Naive thymus-derived CD4-positive, alpha-beta T cell (primary cell): ENCODE measurements at regions not wholly inside any gene's neighbourhood (a gene's known extent, or its start where the extent isn't known, plus 50 kb on each side); places are given as distances from the start of the nearest gene placed in this dataset.

Experiments used
- ATAC-seq: fragments of 150-1000 bp; cut with Tn5 transposase; 2 replicates; pipeline ENCODE4 v1.10.0; 2021; ENCODE audit warnings: mild to moderate bottlenecking, moderate library complexity
- CTCF ChIA-PET: fragments of 350-600 bp; sonication (Branson Sonifier 250); formaldehyde crosslinking; loops from one replicate; lab custom pipeline; 2021; ENCODE audit warnings: antibody characterized with exemption; lab: Charles Lee
- POLR2A ChIA-PET: fragments of 350-600 bp; sonication (Branson Sonifier 250); formaldehyde crosslinking; loops from one replicate; lab custom pipeline; 2021; ENCODE audit warnings: antibody characterized with exemption, inconsistent platforms; lab: Charles Lee
- DNase-seq, 9 donors: peaks; one replicate each; pipeline versions ENCODE4 v3.0.0 to v3.0.0-alpha.2; 2020 to 2022; ENCODE audit warnings: mixed read lengths in 1 of 9
- H3K27ac ChIP-seq: one replicate; pipeline ENCODE4 v1.7.0; 2013; ENCODE audit warnings: mild to moderate bottlenecking, low read depth, low read length, moderate library complexity
- H3K27me3 ChIP-seq, 2 donors: one replicate each; pipeline ENCODE4 v1.7.0; 2013; ENCODE audit warnings: low read length in 2 of 2, mild to moderate bottlenecking in 2 of 2, moderate library complexity in 2 of 2; ENCODE audit not compliant: control insufficient read depth in 2 of 2, insufficient read depth in 2 of 2
- H3K36me3 ChIP-seq, 3 experiments: 1 replicate in 2 of 3; 2 replicates in 1 of 3; pipeline ENCODE4 v1.7.0; 2013; ENCODE audit warnings: low read length in 3 of 3, mild to moderate bottlenecking in 3 of 3, moderate library complexity in 1 of 3; ENCODE audit not compliant: insufficient read depth in 3 of 3, control insufficient read depth in 2 of 3
- H3K4me1 ChIP-seq, 2 donors: one replicate each; pipeline ENCODE4 v1.7.0; 2013; ENCODE audit warnings: low read length in 2 of 2, mild to moderate bottlenecking in 2 of 2, moderate library complexity in 1 of 2; ENCODE audit not compliant: control insufficient read depth in 2 of 2, insufficient read depth in 2 of 2
- H3K4me3 ChIP-seq: 2 replicates; pipeline ENCODE4 v1.7.0; 2013; ENCODE audit warnings: mild to moderate bottlenecking, low read length
- H3K9me3 ChIP-seq, 3 experiments: 1 replicate in 2 of 3; 2 replicates in 1 of 3; pipeline ENCODE4 v1.7.0; 2013; ENCODE audit warnings: low read length in 3 of 3; ENCODE audit not compliant: control insufficient read depth in 2 of 3
- H3K27ac Mint-ChIP-seq, 9 donors: one replicate each; pipeline ENCODE4 v1.8.0; 2020 to 2022; ENCODE audit warnings: mixed read lengths in 9 of 9, mild to moderate bottlenecking in 8 of 9, moderate library complexity in 5 of 9, inconsistent platforms in 2 of 9
- H3K27me3 Mint-ChIP-seq, 5 donors: one replicate each; pipeline ENCODE4 v1.8.0; 2021 to 2022; ENCODE audit warnings: mixed read lengths in 5 of 5, mild to moderate bottlenecking in 1 of 5
- H3K36me3 Mint-ChIP-seq, 5 donors: one replicate each; pipeline ENCODE4 v1.8.0; 2020 to 2022; ENCODE audit warnings: mixed read lengths in 5 of 5, mild to moderate bottlenecking in 3 of 5, inconsistent platforms in 1 of 5
- H3K4me1 Mint-ChIP-seq, 7 donors: one replicate each; pipeline ENCODE4 v1.8.0; 2020 to 2022; ENCODE audit warnings: mixed read lengths in 7 of 7, mild to moderate bottlenecking in 3 of 7, inconsistent platforms in 1 of 7
- H3K4me3 Mint-ChIP-seq, 10 donors: one replicate each; pipeline ENCODE4 v1.8.0; 2020 to 2022; ENCODE audit warnings: mild to moderate bottlenecking in 10 of 10, mixed read lengths in 10 of 10, moderate library complexity in 6 of 10, inconsistent platforms in 2 of 10
- H3K9me3 Mint-ChIP-seq, 11 donors: one replicate each; pipeline ENCODE4 v1.8.0; 2020 to 2022; ENCODE audit warnings: mixed read lengths in 11 of 11, mild to moderate bottlenecking in 4 of 11, inconsistent platforms in 1 of 11, moderate library complexity in 1 of 11
- intact Hi-C, 2 donors: fragments of 100-400 bp; cut with micrococcal nuclease; formaldehyde crosslinking; loops; one replicate each; pipeline ENCODE4 v1.15.1; 2023

DNA sequence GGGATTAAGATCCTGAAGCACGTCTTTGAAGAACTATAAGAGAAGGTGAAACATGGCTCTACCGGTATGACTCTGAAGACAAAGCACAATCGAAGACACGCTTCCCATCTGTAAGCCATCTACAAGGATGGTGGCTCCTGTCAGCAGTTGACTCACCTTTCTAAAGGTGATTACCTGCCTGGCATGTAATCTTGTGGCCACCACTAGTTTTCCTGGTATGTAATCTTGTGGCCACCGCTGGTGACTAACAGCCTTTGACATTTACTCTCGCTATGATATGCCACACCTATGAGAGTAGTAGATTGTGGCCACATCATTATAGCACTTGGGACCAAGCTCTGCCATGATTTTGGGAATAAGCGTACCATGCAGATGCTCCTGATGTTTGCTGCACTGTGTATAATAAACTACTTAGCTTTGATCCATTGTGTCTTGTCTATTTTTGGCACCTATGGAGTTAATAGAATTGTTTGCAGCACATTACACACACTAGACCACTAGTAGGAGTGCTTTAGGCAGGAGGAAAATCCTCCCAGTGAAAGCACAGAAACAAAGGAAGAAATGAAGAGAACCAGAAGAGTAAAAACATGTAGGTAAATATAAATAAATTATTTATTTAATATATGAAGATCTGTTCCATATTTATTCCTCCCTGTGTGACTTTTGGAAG, 59.8 kb downstream of the VAX1 start:
- ChIA-PET CTCF (no interaction called here), POLR2A (no interaction called here)
- intact Hi-C loops = no loop called here

DNA sequence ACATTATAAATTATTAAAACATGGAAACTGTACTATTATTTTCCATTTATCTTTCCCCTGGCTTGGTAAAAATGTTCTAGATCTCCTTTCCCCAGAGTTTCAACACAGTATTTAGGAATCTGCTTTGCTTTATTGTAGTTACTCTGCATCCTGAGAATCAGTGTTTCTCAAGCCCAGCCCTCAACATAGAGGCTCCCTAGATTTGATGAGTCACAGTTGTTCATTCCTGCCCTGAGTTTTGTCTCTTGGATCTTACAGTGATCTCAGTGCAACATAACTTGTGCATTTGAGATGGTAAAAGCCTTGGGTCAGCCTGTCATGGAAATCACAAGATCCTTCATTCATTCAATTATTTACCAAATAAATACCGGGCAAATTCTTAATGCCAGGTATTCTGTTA, 63.0 kb downstream of the VAX1 start:
- ATAC-seq (no peak), DNase-seq (no peak)
- H3K27ac ChIP-seq = no peak overlapping the region
- H3K36me3 Mint-ChIP-seq = no peaks in the 10 kb centered on the region
- no peaks in the 10 kb centered on the region for H3K36me3 ChIP-seq
- H3K27me3 ChIP-seq = no peaks in the 10 kb centered on the region
- peaks cover 0 to 9% (median 0%) of the 10 kb centered on the region in 11 donors for H3K9me3 Mint-ChIP-seq
- intact Hi-C loops = no loop called here
- no peak overlapping the region for H3K27ac Mint-ChIP-seq
- no peak overlapping the region for H3K4me3 ChIP-seq
- CTCF ChIA-PET = no interaction called here
- no peaks in the 10 kb centered on the region for H3K4me1 Mint-ChIP-seq
- POLR2A ChIA-PET = no interaction called here
- H3K4me1 ChIP-seq = no peaks in the 10 kb centered on the region
- peaks cover 3 to 27% (median 17%) of the 10 kb centered on the region in 5 donors for H3K27me3 Mint-ChIP-seq
- H3K9me3 ChIP-seq = no peaks in the 10 kb centered on the region
- H3K4me3 Mint-ChIP-seq = no peak overlapping the region

More for the DNA sequence above, 59.8 kb downstream of the VAX1 start:
- no peaks in the 10 kb centered on the region for H3K4me1 Mint-ChIP-seq
- H3K4me3 Mint-ChIP-seq = no peak overlapping the region
- no peaks in the 10 kb centered on the region for H3K36me3 ChIP-seq
- H3K36me3 Mint-ChIP-seq = no peaks in the 10 kb centered on the region
- peaks cover 3 to 16% (median 8%) of the 10 kb centered on the region in 5 donors for H3K27me3 Mint-ChIP-seq
- H3K9me3 Mint-ChIP-seq = peaks cover 0 to 9% (median 0%) of the 10 kb centered on the region in 11 donors
- H3K9me3 ChIP-seq = no peaks in the 10 kb centered on the region
- DNase-seq (no peak), ATAC-seq (no peak)
- H3K27ac ChIP-seq = no peak overlapping the region
- no peaks in the 10 kb centered on the region for H3K27me3 ChIP-seq
- H3K4me3 ChIP-seq = no peak overlapping the region
- H3K4me1 ChIP-seq = no peaks in the 10 kb centered on the region
- H3K27ac Mint-ChIP-seq = no peak overlapping the region

DNA sequence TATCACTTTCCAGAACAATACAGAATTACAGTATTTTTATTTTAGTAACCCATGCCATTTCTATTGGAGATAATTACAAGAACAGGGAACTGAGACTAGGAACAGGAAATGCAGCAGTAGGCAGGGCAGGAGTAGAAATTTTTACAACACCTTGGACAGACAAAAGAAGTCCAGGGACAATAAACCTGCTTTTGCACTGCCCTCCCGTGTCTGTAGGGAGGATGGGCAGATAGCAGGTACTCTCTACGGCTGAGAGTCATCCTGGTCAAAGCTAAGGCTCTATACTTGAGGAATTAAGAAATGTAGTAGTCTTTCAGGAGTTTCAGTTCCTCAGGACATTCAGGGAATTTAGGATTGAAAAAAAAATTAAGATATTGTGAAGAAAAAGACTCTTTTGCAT, 63.4 kb downstream of the VAX1 start:
- peaks cover 0 to 9% (median 0%) of the 10 kb centered on the region in 11 donors for H3K9me3 Mint-ChIP-seq
- ChIA-PET POLR2A (no interaction called here), CTCF (no interaction called here)
- Histone ChIP-seq H3K4me3 (no peak overlapping the region), H3K9me3 (no peaks in the 10 kb centered on the region), H3K27ac (no peak overlapping the region), H3K4me1 (no peaks in the 10 kb centered on the region), H3K36me3 (no peaks in the 10 kb centered on the region), H3K27me3 (no peaks in the 10 kb centered on the region)
- H3K36me3 Mint-ChIP-seq = no peaks in the 10 kb centered on the region
- no peak overlapping the region for H3K27ac Mint-ChIP-seq
- H3K4me1 Mint-ChIP-seq = no peaks in the 10 kb centered on the region
- intact Hi-C loops = no loop called here
- no peak for DNase-seq
- peaks cover 3 to 27% (median 17%) of the 10 kb centered on the region in 5 donors for H3K27me3 Mint-ChIP-seq
- no peak for ATAC-seq
- H3K4me3 Mint-ChIP-seq = no peak overlapping the region

DNA sequence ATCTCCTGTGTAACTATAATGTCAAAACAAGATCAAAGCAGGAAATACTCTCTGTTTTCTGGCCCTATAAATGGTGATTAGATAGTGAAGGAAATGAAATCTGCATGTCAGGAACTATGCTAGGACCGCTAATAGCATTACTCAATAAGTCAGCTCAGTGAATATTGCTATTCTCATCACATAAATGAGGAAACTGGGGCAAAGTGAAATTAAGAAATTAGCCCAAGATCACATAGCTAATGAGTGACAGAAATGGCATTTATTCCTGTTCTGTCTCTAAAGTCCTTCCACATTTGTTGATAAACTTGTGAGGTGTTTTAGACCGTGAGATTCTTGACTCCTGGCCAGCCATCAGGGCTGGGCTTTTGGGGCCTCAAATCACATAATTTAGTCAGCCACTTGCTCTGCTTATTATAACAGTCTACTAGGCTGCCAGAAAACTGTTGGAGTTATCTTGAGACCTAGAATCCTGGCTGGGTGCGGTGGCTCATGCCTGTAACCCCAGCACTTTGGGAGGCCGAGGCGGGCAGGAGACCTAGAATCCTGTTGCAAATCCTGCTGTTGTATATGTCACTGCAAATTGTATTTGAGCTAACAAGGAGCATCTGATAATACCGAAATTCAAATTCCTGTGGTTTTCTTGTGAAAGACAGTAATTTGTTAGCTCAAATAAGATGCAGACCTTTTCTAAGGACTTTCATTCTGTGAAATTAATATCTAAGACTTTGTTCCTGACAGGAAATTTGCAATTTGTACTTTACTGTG, 66.5 kb upstream of the SHTN1 start:
- no peak overlapping the region for H3K27ac ChIP-seq
- H3K9me3 Mint-ChIP-seq = peaks cover 0 to 3% (median 0%) of the 10 kb centered on the region in 11 donors

More for the DNA sequence above, 66.5 kb upstream of the SHTN1 start:
- ChIA-PET POLR2A (no interaction called here), CTCF (no interaction called here)
- ATAC-seq (peak; percentile 37), DNase-seq (no peak)
- H3K4me3 ChIP-seq = no peak overlapping the region
- no peaks in the 10 kb centered on the region for H3K4me1 ChIP-seq
- Mint-ChIP-seq H3K27ac (no peak overlapping the region), H3K4me3 (no peak overlapping the region), H3K27me3 (peaks cover 3 to 33% (median 17%) of the 10 kb centered on the region in 5 donors), H3K36me3 (no peaks in the 10 kb centered on the region), H3K4me1 (peaks cover 0 to 3% (median 0%) of the 10 kb centered on the region in 7 donors)
- intact Hi-C loops = no loop called here
- no peaks in the 10 kb centered on the region for H3K9me3 ChIP-seq
- H3K27me3 ChIP-seq = no peaks in the 10 kb centered on the region
- H3K36me3 ChIP-seq = no peaks in the 10 kb centered on the region
